Erythroblast (primary cell): ENCODE measurements at regions not wholly inside any gene's neighbourhood (a gene's known extent, or its start where the extent isn't known, plus 50 kb on each side); places are given as distances from the start of the nearest gene placed in this dataset.

ENCODE experiments used
- DNase-seq, 2 experiments: peaks; one replicate each; lab custom pipeline; 2025; lab: John Stamatoyannopoulos, UW
- GATA1 ChIP-seq: IDR thresholded peaks from 2 replicates; pipeline ENCODE4 v1.6.1; 2011; ENCODE audit warnings: low read depth, mild to moderate bottlenecking, control low read depth, low read length, moderate library complexity
- POLR2A ChIP-seq: IDR thresholded peaks from 2 replicates; pipeline ENCODE4 v1.6.1; 2011; ENCODE audit warnings: mild to moderate bottlenecking, low read length

DNA sequence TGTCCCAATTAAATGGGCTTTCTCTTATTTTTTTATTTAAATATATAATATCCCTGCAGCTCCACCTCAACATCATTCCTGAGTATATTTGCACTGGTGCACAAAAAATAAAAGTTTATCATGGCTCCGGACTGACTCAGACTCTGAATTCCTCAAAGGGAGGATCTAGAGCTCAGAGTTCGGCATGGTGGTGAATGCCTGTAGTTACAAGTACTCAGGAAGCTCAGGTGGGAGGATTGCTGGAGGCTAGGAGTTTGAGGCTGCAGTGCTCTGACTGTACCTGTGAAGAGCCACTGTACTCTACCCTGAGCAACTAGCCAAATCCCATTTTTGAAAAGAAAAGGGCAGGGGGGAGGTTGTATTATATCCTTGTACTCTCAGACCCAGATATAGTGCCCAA is 52.8 kb upstream of the NRXN1 start:
- TF ChIP-seq GATA1: no peak
- no peak for TF ChIP-seq POLR2A
- no peak for DNase-seq
